ENCODE measurements at regions not wholly inside any gene's neighbourhood (a gene's known extent, or its start where the extent isn't known, plus 50 kb on each side); places are given as distances from the start of the nearest gene placed in this dataset.
"Not testable (repeated sequence)": the region's sequence is repeated elsewhere in the genome, so short reads cannot be mapped to it uniquely, and the experiment has no call there.

- H3K36me3 ChIP-seq (ENCODE audit: insufficient read depth, low read length): no peaks in the 10 kb centered on the region
- no peak overlapping the region for H3K4me3 ChIP-seq
- no peak for DNase-seq (ENCODE audit: low read depth, low spot score)
- no peaks in the 10 kb centered on the region for H3K9me3 ChIP-seq (ENCODE audit: low read depth, low read length)
- H3K9ac ChIP-seq (ENCODE audit: insufficient read length): no peak overlapping the region
- no peak overlapping the region for H3K27ac ChIP-seq
- TF ChIP-seq POLR2AphosphoS5 (IDR thresholded peaks at IDR 0.05; ENCODE audit: borderline replicate concordance, low read depth, low read length) (no peak), FOXP2 (optimal IDR thresholded peaks at IDR 0.05; ENCODE audit: control extremely low read depth, extremely low read length, insufficient read depth) (no peak), EZH2 (IDR thresholded peaks at IDR 0.05) (no peak)
These were observed 426.7 kb downstream of the SOX2 start for GRCh38 chr3:182138393-182138792.

GRCh38 chr3:182139627-182140357, 428.1 kb downstream of the SOX2 start:
- Histone ChIP-seq H3K9ac (ENCODE audit: insufficient read length) (no peak overlapping the region), H3K27ac (no peak overlapping the region), H3K36me3 (ENCODE audit: insufficient read depth, low read length) (no peaks in the 10 kb centered on the region), H3K4me3 (no peak overlapping the region), H3K9me3 (ENCODE audit: low read depth, low read length) (no peaks in the 10 kb centered on the region)
- no peak for DNase-seq (ENCODE audit: low read depth, low spot score)
- TF ChIP-seq FOXP2 (optimal IDR thresholded peaks at IDR 0.05; ENCODE audit: control extremely low read depth, extremely low read length, insufficient read depth) (no peak), POLR2AphosphoS5 (IDR thresholded peaks at IDR 0.05; ENCODE audit: borderline replicate concordance, low read depth, low read length) (no peak), EZH2 (IDR thresholded peaks at IDR 0.05) (no peak)

GRCh38 chr3:182142928-182143327, 431.2 kb downstream of the SOX2 start:
- Histone ChIP-seq H3K27ac (no peak overlapping the region), H3K9me3 (ENCODE audit: low read depth, low read length) (no peaks in the 10 kb centered on the region), H3K36me3 (ENCODE audit: insufficient read depth, low read length) (no peaks in the 10 kb centered on the region), H3K9ac (ENCODE audit: insufficient read length) (no peak overlapping the region), H3K4me3 (no peak overlapping the region)
- TF ChIP-seq EZH2 (IDR thresholded peaks at IDR 0.05) (no peak), FOXP2 (optimal IDR thresholded peaks at IDR 0.05; ENCODE audit: control extremely low read depth, extremely low read length, insufficient read depth) (no peak), POLR2AphosphoS5 (IDR thresholded peaks at IDR 0.05; ENCODE audit: borderline replicate concordance, low read depth, low read length) (no peak)
- DNase-seq (ENCODE audit: low read depth, low spot score): no peak

DNA sequence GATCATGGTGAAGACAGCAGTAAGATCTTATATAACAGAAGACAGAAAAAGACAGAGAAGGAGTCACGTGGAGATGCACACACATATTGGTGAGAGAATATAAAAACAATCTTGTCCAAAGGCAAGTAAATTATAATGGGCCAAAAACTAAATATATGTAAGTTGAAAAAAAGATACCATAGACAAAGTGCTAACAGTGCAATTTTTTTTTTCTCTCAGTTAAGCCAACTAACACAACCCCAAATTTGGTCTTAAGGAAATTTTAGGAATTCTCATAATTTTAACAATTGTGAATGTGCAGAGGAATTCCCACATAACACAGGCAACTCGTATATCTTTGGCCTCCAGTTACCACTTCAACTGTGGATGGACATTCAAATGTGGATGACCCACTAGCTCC, 432.2 kb downstream of the SOX2 start:
- Histone ChIP-seq H3K9ac (ENCODE audit: insufficient read length) (no peak overlapping the region), H3K36me3 (ENCODE audit: insufficient read depth, low read length) (no peaks in the 10 kb centered on the region), H3K9me3 (ENCODE audit: low read depth, low read length) (no peaks in the 10 kb centered on the region), H3K4me3 (no peak overlapping the region), H3K27ac (no peak overlapping the region)
- TF ChIP-seq EZH2 (IDR thresholded peaks at IDR 0.05) (no peak), POLR2AphosphoS5 (IDR thresholded peaks at IDR 0.05; ENCODE audit: borderline replicate concordance, low read depth, low read length) (no peak), FOXP2 (optimal IDR thresholded peaks at IDR 0.05; ENCODE audit: control extremely low read depth, extremely low read length, insufficient read depth) (no peak)
- no peak for DNase-seq (ENCODE audit: low read depth, low spot score)

GRCh38 chr3:182148360-182148759, 436.6 kb downstream of the SOX2 start:
- Histone ChIP-seq H3K4me3 (no peak overlapping the region), H3K9ac (ENCODE audit: insufficient read length) (no peak overlapping the region), H3K36me3 (ENCODE audit: insufficient read depth, low read length) (no peaks in the 10 kb centered on the region), H3K9me3 (ENCODE audit: low read depth, low read length) (no peaks in the 10 kb centered on the region), H3K27ac (no peak overlapping the region)
- no peak for TF ChIP-seq EZH2 (IDR thresholded peaks at IDR 0.05)
- no peak for TF ChIP-seq FOXP2 (optimal IDR thresholded peaks at IDR 0.05; ENCODE audit: control extremely low read depth, extremely low read length, insufficient read depth)
- TF ChIP-seq POLR2AphosphoS5 (IDR thresholded peaks at IDR 0.05; ENCODE audit: borderline replicate concordance, low read depth, low read length): no peak
- DNase-seq (ENCODE audit: low read depth, low spot score): no peak

GRCh38 chr3:182149594-182149993, 437.9 kb downstream of the SOX2 start:
- Histone ChIP-seq H3K36me3 (ENCODE audit: insufficient read depth, low read length) (no peaks in the 10 kb centered on the region), H3K4me3 (no peak overlapping the region), H3K9me3 (ENCODE audit: low read depth, low read length) (no peaks in the 10 kb centered on the region), H3K27ac (no peak overlapping the region), H3K9ac (ENCODE audit: insufficient read length) (no peak overlapping the region)
- TF ChIP-seq EZH2 (IDR thresholded peaks at IDR 0.05) (no peak), POLR2AphosphoS5 (IDR thresholded peaks at IDR 0.05; ENCODE audit: borderline replicate concordance, low read depth, low read length) (no peak), FOXP2 (optimal IDR thresholded peaks at IDR 0.05; ENCODE audit: control extremely low read depth, extremely low read length, insufficient read depth) (no peak)
- no peak for DNase-seq (ENCODE audit: low read depth, low spot score)

DNA sequence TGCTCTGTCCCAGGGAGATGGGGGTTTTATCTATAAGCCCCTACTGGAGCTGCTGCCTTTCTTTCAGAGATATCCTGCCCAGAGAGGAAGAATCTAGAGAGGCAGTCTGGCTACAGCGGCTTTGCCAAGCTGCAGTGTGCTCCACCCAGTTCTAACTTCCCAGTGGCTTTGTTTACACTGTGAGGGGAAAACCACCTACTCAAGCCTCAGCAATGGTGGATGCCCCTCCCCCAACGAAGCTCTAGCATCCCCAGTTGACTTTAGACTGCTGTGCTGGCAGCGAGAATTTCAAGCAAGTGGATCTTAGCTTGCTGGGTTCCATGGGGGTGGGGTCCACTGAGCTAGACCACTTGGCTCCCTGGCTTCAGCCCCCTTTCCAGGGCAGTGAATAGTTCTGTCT, 444.6 kb downstream of the SOX2 start:
- H3K9me3 ChIP-seq (ENCODE audit: low read depth, low read length); H3K9ac ChIP-seq (ENCODE audit: insufficient read length); H3K36me3 ChIP-seq (ENCODE audit: insufficient read depth, low read length); H3K27ac ChIP-seq; DNase-seq (ENCODE audit: low read depth, low spot score); H3K4me3 ChIP-seq: not testable (repeated sequence)

DNA sequence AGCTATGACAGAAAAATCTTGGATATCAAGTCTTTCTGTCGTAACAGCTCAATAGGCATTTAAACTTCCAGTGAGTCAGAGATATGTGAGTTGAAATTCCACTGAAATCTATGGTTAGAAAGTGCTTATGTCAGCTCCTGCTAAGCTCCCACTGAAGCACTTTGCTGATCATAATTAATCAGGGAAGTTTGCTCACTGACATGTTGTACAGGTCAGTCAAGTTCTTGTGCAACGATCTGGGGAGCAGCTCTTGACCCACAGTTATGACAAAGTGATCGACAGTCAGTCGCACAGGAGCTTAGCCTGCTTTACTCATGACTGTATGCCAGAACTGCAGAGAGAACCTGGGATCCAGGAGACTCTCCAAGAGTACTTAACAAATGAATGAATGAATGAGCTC, 453.5 kb downstream of the SOX2 start:
- Histone ChIP-seq H3K9ac (ENCODE audit: insufficient read length) (no peak overlapping the region), H3K4me3 (no peak overlapping the region), H3K36me3 (ENCODE audit: insufficient read depth, low read length) (no peaks in the 10 kb centered on the region), H3K9me3 (ENCODE audit: low read depth, low read length) (no peaks in the 10 kb centered on the region), H3K27ac (no peak overlapping the region)
- no peak for DNase-seq (ENCODE audit: low read depth, low spot score)
- TF ChIP-seq FOXP2 (optimal IDR thresholded peaks at IDR 0.05; ENCODE audit: control extremely low read depth, extremely low read length, insufficient read depth) (no peak), EZH2 (IDR thresholded peaks at IDR 0.05) (no peak), POLR2AphosphoS5 (IDR thresholded peaks at IDR 0.05; ENCODE audit: borderline replicate concordance, low read depth, low read length) (no peak)

DNA sequence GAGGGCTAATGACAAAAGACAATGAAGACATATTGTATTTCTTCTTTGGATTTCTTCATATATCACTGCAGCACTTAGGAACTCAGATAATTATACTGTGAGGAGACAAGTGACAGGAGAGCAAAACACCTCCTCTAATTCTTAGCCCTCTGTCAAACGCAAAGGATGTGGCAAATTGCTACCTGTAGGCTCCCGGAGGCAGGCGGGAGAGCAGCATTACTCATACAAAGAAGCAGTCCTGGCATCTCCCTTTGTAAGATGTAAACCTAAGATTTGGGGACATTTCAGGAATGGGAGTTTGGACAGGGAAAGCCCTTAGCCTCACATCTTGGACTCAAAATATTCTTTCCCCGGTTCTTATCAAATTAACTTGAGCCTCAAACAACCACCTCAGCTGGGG, 460.8 kb downstream of the SOX2 start:
- no peak overlapping the region for H3K9ac ChIP-seq (ENCODE audit: insufficient read length)
- H3K9me3 ChIP-seq (ENCODE audit: low read depth, low read length): no peaks in the 10 kb centered on the region
- no peak overlapping the region for H3K27ac ChIP-seq
- DNase-seq (ENCODE audit: low read depth, low spot score): no peak
- no peak for TF ChIP-seq FOXP2 (optimal IDR thresholded peaks at IDR 0.05; ENCODE audit: control extremely low read depth, extremely low read length, insufficient read depth)
- TF ChIP-seq POLR2AphosphoS5 (IDR thresholded peaks at IDR 0.05; ENCODE audit: borderline replicate concordance, low read depth, low read length): no peak
- TF ChIP-seq EZH2 (IDR thresholded peaks at IDR 0.05): no peak
- H3K4me3 ChIP-seq: no peak overlapping the region
- H3K36me3 ChIP-seq (ENCODE audit: insufficient read depth, low read length): no peaks in the 10 kb centered on the region
